Breast epithelium (tissue), 4 donors: ENCODE measurements at regions not wholly inside any gene's neighbourhood (a gene's known extent, or its start where the extent isn't known, plus 50 kb on each side); places are given as distances from the start of the nearest gene placed in this dataset.

Experiments used
- DNase-seq, 2 donors: peaks; one replicate each; pipeline ENCODE4 v3.0.0-alpha.2; 2019; ENCODE audit warnings: low spot score in 2 of 2
- H3K27ac ChIP-seq, 2 donors: fragments of 200-600 bp; sonication (generic) in 1 of 2; one replicate each; pipeline ENCODE4 v1.5.1; 2016 to 2019; ENCODE audit warnings: mild to moderate bottlenecking in 1 of 2
- H3K27me3 ChIP-seq, 2 donors: fragments of 200-600 bp; sonication (generic) in 1 of 2; one replicate each; pipeline versions ENCODE4 v1.5.1 to v1.6.0; 2017 to 2019; ENCODE audit warnings: control low read depth in 1 of 2, mild to moderate bottlenecking in 1 of 2
- H3K36me3 ChIP-seq: fragments of 200-600 bp; one replicate; pipeline ENCODE4 v1.5.1; 2019
- H3K4me1 ChIP-seq, 2 donors: fragments of 200-600 bp; sonication (generic); one replicate each; pipeline ENCODE4 v1.5.1; 2016 to 2019; ENCODE audit warnings: control low read depth in 1 of 2
- H3K4me3 ChIP-seq, 3 donors: fragments of 200-600 bp; sonication (generic); 1 replicate in 2 of 3; 2 replicates in 1 of 3; pipeline ENCODE4 v1.5.1; 2016 to 2019; ENCODE audit warnings: mild to moderate bottlenecking in 3 of 3, moderate library complexity in 2 of 3
- H3K9me3 ChIP-seq, 2 donors: fragments of 200-600 bp; sonication (generic) in 1 of 2; one replicate each; pipeline ENCODE4 v1.5.1; 2016 to 2019; ENCODE audit warnings: control low read depth in 1 of 2
- CTCF ChIP-seq, 3 donors: fragments of 450-650 bp; IDR thresholded peaks; one replicate each; pipeline ENCODE4 v1.5.1; 2016 to 2017; ENCODE audit warnings: antibody characterized with exemption in 3 of 3, mild to moderate bottlenecking in 3 of 3, moderate library complexity in 3 of 3
- POLR2A ChIP-seq: fragments of 450-650 bp; IDR thresholded peaks from one replicate; pipeline ENCODE4 v1.6.1; 2016; ENCODE audit warnings: antibody characterized with exemption, mild to moderate bottlenecking, moderate library complexity
- POLR2AphosphoS5 ChIP-seq, 3 donors: sonication (generic); formaldehyde crosslinking; IDR thresholded peaks; one replicate each; pipeline ENCODE4 v1.6.1; 2017; ENCODE audit warnings: antibody characterized with exemption in 3 of 3
- intact Hi-C: fragments of 100-400 bp; cut with DNase I; formaldehyde crosslinking; loops from one replicate; pipeline ENCODE4 v1.15.1; 2023; ENCODE audit warnings: low total_unique reads

- DNase-seq: no peak
- Histone ChIP-seq H3K4me3 (no peak overlapping the region), H3K27ac (no peak overlapping the region), H3K27me3 (no peaks in the 10 kb centered on the region), H3K36me3 (no peaks in the 10 kb centered on the region), H3K9me3 (no peaks in the 10 kb centered on the region), H3K4me1 (no peaks in the 10 kb centered on the region)
- intact Hi-C loops: no loop called here
- TF ChIP-seq POLR2A: no peak
- TF ChIP-seq POLR2AphosphoS5 (IDR thresholded peaks at IDR 0.05): no peak
Observed at GRCh38 chr3:17852217-17852616, 109.8 kb upstream of the TBC1D5 start.

- no peaks in the 10 kb centered on the region for H3K36me3 ChIP-seq
- no peak overlapping the region for H3K27ac ChIP-seq
- no peak overlapping the region for H3K4me3 ChIP-seq
- no peak for DNase-seq
- no peaks in the 10 kb centered on the region for H3K9me3 ChIP-seq
- intact Hi-C loops: no loop called here
- TF ChIP-seq CTCF (IDR thresholded peaks at IDR 0.05) (no peak), POLR2AphosphoS5 (IDR thresholded peaks at IDR 0.05) (no peak), POLR2A (no peak)
- H3K4me1 ChIP-seq: no peaks in the 10 kb centered on the region
- H3K27me3 ChIP-seq: no peaks in the 10 kb centered on the region
Observed at GRCh38 chr3:17850448-17850847, 108.0 kb upstream of the TBC1D5 start.

DNA sequence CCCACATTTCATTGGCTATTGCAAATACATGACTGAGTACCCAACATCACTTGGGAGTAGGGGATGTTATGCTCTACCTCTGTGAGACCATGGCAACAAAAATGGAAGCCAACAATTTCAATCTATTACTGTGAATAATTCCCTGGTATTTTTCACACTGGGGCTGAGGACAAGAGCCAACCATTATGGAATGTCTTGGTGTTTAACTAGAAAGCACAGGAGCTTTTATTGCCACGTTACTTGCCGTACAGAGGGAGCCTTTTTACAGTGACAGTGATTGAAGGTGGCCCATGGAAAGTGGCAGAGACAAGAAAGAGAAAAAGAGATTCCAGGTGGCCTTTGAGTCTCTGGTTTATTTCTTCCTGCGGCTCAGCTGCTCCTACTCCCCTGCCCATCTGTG is 105.7 kb upstream of the TBC1D5 start:
- Histone ChIP-seq H3K27ac (no peak overlapping the region), H3K4me1 (no peaks in the 10 kb centered on the region), H3K9me3 (no peaks in the 10 kb centered on the region), H3K27me3 (no peaks in the 10 kb centered on the region), H3K36me3 (no peaks in the 10 kb centered on the region), H3K4me3 (no peak overlapping the region)
- intact Hi-C loops: no loop called here
- TF ChIP-seq CTCF (IDR thresholded peaks at IDR 0.05) (no peak), POLR2A (no peak), POLR2AphosphoS5 (IDR thresholded peaks at IDR 0.05) (no peak)
- no peak for DNase-seq

GRCh38 chr3:17847156-17847555 is 104.7 kb upstream of the TBC1D5 start:
- Histone ChIP-seq H3K27me3 (no peaks in the 10 kb centered on the region), H3K9me3 (no peaks in the 10 kb centered on the region), H3K36me3 (no peaks in the 10 kb centered on the region), H3K4me1 (no peaks in the 10 kb centered on the region), H3K4me3 (no peak overlapping the region), H3K27ac (no peak overlapping the region)
- intact Hi-C loops: no loop called here
- DNase-seq: no peak
- no peak for TF ChIP-seq POLR2A
- TF ChIP-seq POLR2AphosphoS5 (IDR thresholded peaks at IDR 0.05): no peak
- no peak for TF ChIP-seq CTCF (IDR thresholded peaks at IDR 0.05)

GRCh38 chr3:17846466-17846865 is 104.0 kb upstream of the TBC1D5 start:
- Histone ChIP-seq H3K27ac (no peak overlapping the region), H3K9me3 (no peaks in the 10 kb centered on the region), H3K27me3 (no peaks in the 10 kb centered on the region), H3K4me1 (no peaks in the 10 kb centered on the region), H3K4me3 (no peak overlapping the region), H3K36me3 (no peaks in the 10 kb centered on the region)
- no peak for DNase-seq
- intact Hi-C loops: no loop called here
- TF ChIP-seq POLR2A: no peak
- no peak for TF ChIP-seq POLR2AphosphoS5 (IDR thresholded peaks at IDR 0.05)
- no peak for TF ChIP-seq CTCF (IDR thresholded peaks at IDR 0.05)
